NT2/D1 (cell line): ENCODE measurements at regions not wholly inside any gene's neighbourhood (a gene's known extent, or its start where the extent isn't known, plus 50 kb on each side); places are given as distances from the start of the nearest gene placed in this dataset.

Experiments used
- SUZ12 ChIP-seq: IDR thresholded peaks from 2 replicates; pipeline ENCODE4 v1.6.1; 2011; ENCODE audit not compliant: insufficient read length, insufficient read depth; ENCODE audit errors: extremely low read depth
- YY1 ChIP-seq: IDR thresholded peaks from 2 replicates; pipeline ENCODE4 v1.6.1; 2011; ENCODE audit not compliant: insufficient read length, insufficient read depth
- ZNF274 ChIP-seq: IDR thresholded peaks from 2 replicates; pipeline ENCODE4 v1.6.1; 2011; ENCODE audit warnings: mild to moderate bottlenecking, low read depth, low read length

- TF ChIP-seq ZNF274 = no peak
- no peak for TF ChIP-seq YY1
- TF ChIP-seq SUZ12 = no peak
These were observed 71.4 kb upstream of the OR9G4 start for GRCh38 chr11:56819916-56820315.
